ENCODE measurements at regions not wholly inside any gene's neighbourhood (a gene's known extent, or its start where the extent isn't known, plus 50 kb on each side); places are given as distances from the start of the nearest gene placed in this dataset.

GRCh38 chr2:156933645-156934225 lies 323.8 kb upstream of the GALNT5 start:
- 25 to 41% (median 34%) methylated on average over 3 of the region's 3 CpGs for WGBS, 4 donors
- no peak overlapping the region for H3K4me3 ChIP-seq
- no peak for ATAC-seq
- no peak for DNase-seq
- no peaks in the 10 kb centered on the region for H3K27me3 ChIP-seq
- no peak for TF ChIP-seq POLR2A (IDR thresholded peaks at IDR 0.05)
- intact Hi-C loops (cut with DNase I) = no loop called here
- H3K9me3 ChIP-seq = peaks cover 0 to 5% (median 0%) of the 10 kb centered on the region in 12 donors
- no peaks in the 10 kb centered on the region for H3K4me1 ChIP-seq
- no peaks in the 10 kb centered on the region for H3K36me3 ChIP-seq
- H3K27ac ChIP-seq = no peak overlapping the region

- Histone ChIP-seq H3K4me1 (no peaks in the 10 kb centered on the region), H3K27me3 (no peaks in the 10 kb centered on the region), H3K27ac (no peak overlapping the region), H3K9me3 (no peaks in the 10 kb centered on the region), H3K36me3 (no peaks in the 10 kb centered on the region), H3K4me3 (no peak overlapping the region)
- DNase-seq = no peak
- intact Hi-C loops (cut with DNase I) = no loop called here
- WGBS, 4 donors = 81 to 85% (median 82%) methylated on average over 5 of the region's 5 CpGs
- TF ChIP-seq CTCF (IDR thresholded peaks at IDR 0.05) (no peak), POLR2A (IDR thresholded peaks at IDR 0.05) (no peak)
- no peak for ATAC-seq
These were observed 321.9 kb upstream of the GALNT5 start for GRCh38 chr2:156935616-156936015.

GRCh38 chr2:156937430-156937829 lies 320.1 kb upstream of the GALNT5 start:
- no peak overlapping the region for H3K27ac ChIP-seq
- 53 to 90% (median 70%) methylated on average over 1 of the region's 1 CpG for WGBS, 4 donors
- DNase-seq (no peak), ATAC-seq (no peak)
- H3K9me3 ChIP-seq = no peaks in the 10 kb centered on the region
- intact Hi-C loops (cut with DNase I) = no loop called here
- no peaks in the 10 kb centered on the region for H3K4me1 ChIP-seq
- no peak for TF ChIP-seq POLR2A (IDR thresholded peaks at IDR 0.05)
- no peak for TF ChIP-seq CTCF (IDR thresholded peaks at IDR 0.05)
- H3K36me3 ChIP-seq = no peaks in the 10 kb centered on the region
- H3K4me3 ChIP-seq = no peak overlapping the region
- H3K27me3 ChIP-seq = no peaks in the 10 kb centered on the region

GRCh38 chr2:156944871-156945270 lies 312.6 kb upstream of the GALNT5 start:
- no peak overlapping the region for H3K4me3 ChIP-seq
- intact Hi-C loops (cut with DNase I) = no loop called here
- no peak for TF ChIP-seq CTCF (IDR thresholded peaks at IDR 0.05)
- no peak for TF ChIP-seq POLR2A (IDR thresholded peaks at IDR 0.05)
- H3K4me1 ChIP-seq = no peaks in the 10 kb centered on the region
- 56 to 61% (median 60%) methylated on average over 2 of the region's 2 CpGs for WGBS, 4 donors
- no peaks in the 10 kb centered on the region for H3K27me3 ChIP-seq
- H3K36me3 ChIP-seq = no peaks in the 10 kb centered on the region
- no peak for DNase-seq
- H3K27ac ChIP-seq = no peak overlapping the region
- ATAC-seq = no peak
- H3K9me3 ChIP-seq = no peaks in the 10 kb centered on the region

GRCh38 chr2:156947261-156947660 lies 310.2 kb upstream of the GALNT5 start:
- H3K4me1 ChIP-seq = no peaks in the 10 kb centered on the region
- no peak overlapping the region for H3K27ac ChIP-seq
- no peak overlapping the region for H3K4me3 ChIP-seq
- DNase-seq (no peak), ATAC-seq (no peak)
- H3K36me3 ChIP-seq = no peaks in the 10 kb centered on the region
- H3K9me3 ChIP-seq = peaks cover 0 to 23% (median 2%) of the 10 kb centered on the region in 12 donors
- 93 to 98% (median 95%) methylated on average over 1 of the region's 1 CpG for WGBS, 4 donors
- no peaks in the 10 kb centered on the region for H3K27me3 ChIP-seq
- TF ChIP-seq CTCF (IDR thresholded peaks at IDR 0.05) (no peak), POLR2A (IDR thresholded peaks at IDR 0.05) (no peak)
- intact Hi-C loops (cut with DNase I) = no loop called here

Measured in heart left ventricle (tissue), 16 donors.